ENCODE measurements at regions not wholly inside any gene's neighbourhood (a gene's known extent, or its start where the extent isn't known, plus 50 kb on each side); places are given as distances from the start of the nearest gene placed in this dataset.

- H3K9me3 Mint-ChIP-seq (ENCODE audit: unreplicated experiment), result peaks cover 20% of the 10 kb centered on the region
- no peaks in the 10 kb centered on the region for H3K27me3 Mint-ChIP-seq (ENCODE audit: insufficient read depth, unreplicated experiment)
- peak overlapping the region; percentile 86 for H3K27ac Mint-ChIP-seq (ENCODE audit: low read depth, unreplicated experiment)
- H3K36me3 Mint-ChIP-seq (ENCODE audit: insufficient read depth, unreplicated experiment), result no peaks in the 10 kb centered on the region
- ChIA-PET POLR2A (interaction anchor here (0.6 to 3.1 kb wide), 5 partner anchors 30 to 361 kb away, joined by 3 to 13 read pairs (median 10); no protein-coding TSS in a partner anchor), CTCF (interaction anchor here (0.6 to 2.4 kb wide), 2 partner anchors 30 to 52 kb away, joined by 3 to 6 read pairs; no protein-coding TSS in a partner anchor)
- peak overlapping the region; percentile 43 for H3K4me3 Mint-ChIP-seq (ENCODE audit: unreplicated experiment)
- peak; percentile 100 for DNase-seq (ENCODE audit: unreplicated experiment)
- TF ChIP-seq CTCF (IDR thresholded peaks at IDR 0.05; ENCODE audit: unreplicated experiment), result no peak
- BruUV-seq (replicated peaks), result no TSS peak
- intact Hi-C loops (cut with micrococcal nuclease), result loop anchor here (1.0 to 10.0 kb wide), 7 partner anchors 30 to 420 kb away; no protein-coding TSS in a partner anchor
- H3K4me1 Mint-ChIP-seq (ENCODE audit: insufficient read depth, unreplicated experiment), result peaks cover 34% of the 10 kb centered on the region
These were observed 377.0 kb downstream of the ETS1 start for GRCh38 chr11:128210148-128210940.

DNA sequence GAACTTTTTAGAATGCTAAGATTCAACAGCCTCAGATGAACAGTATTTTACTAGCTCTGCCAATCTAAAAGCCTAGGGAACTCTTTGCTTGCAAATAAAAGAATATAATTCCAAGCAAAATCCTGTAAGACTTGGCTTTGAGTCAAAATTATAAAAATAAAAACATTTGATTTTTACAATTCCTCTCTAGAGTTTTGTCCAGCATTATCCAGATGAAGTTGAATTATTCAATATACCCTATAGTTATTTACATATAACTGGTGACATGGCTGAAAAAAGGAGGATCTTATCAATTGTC lies 378.3 kb downstream of the ETS1 start:
- Mint-ChIP-seq H3K9me3 (ENCODE audit: unreplicated experiment) (peaks cover 20% of the 10 kb centered on the region), H3K4me1 (ENCODE audit: insufficient read depth, unreplicated experiment) (peaks cover 34% of the 10 kb centered on the region), H3K27ac (ENCODE audit: low read depth, unreplicated experiment) (peak overlapping the region; percentile 90), H3K36me3 (ENCODE audit: insufficient read depth, unreplicated experiment) (no peaks in the 10 kb centered on the region), H3K4me3 (ENCODE audit: unreplicated experiment) (peak overlapping the region; percentile 31), H3K27me3 (ENCODE audit: insufficient read depth, unreplicated experiment) (no peaks in the 10 kb centered on the region)
- intact Hi-C loops (cut with micrococcal nuclease), result loop anchor here (5.0 kb wide), 1 partner anchor 182 kb away; no protein-coding TSS in a partner anchor
- CTCF ChIA-PET, result interaction anchor here (0.6 to 2.4 kb wide), 4 partner anchors 51 to 709 kb away, joined by 3 to 6 read pairs (median 3); no protein-coding TSS in a partner anchor
- BruUV-seq (replicated peaks), result no TSS peak
- no peak for DNase-seq (ENCODE audit: unreplicated experiment)
- POLR2A ChIA-PET, result interaction anchor here (0.6 to 3.1 kb wide), 10 partner anchors 29 to 316 kb away, joined by 3 to 13 read pairs (median 5); no protein-coding TSS in a partner anchor
- no peak for TF ChIP-seq CTCF (IDR thresholded peaks at IDR 0.05; ENCODE audit: unreplicated experiment)

DNA sequence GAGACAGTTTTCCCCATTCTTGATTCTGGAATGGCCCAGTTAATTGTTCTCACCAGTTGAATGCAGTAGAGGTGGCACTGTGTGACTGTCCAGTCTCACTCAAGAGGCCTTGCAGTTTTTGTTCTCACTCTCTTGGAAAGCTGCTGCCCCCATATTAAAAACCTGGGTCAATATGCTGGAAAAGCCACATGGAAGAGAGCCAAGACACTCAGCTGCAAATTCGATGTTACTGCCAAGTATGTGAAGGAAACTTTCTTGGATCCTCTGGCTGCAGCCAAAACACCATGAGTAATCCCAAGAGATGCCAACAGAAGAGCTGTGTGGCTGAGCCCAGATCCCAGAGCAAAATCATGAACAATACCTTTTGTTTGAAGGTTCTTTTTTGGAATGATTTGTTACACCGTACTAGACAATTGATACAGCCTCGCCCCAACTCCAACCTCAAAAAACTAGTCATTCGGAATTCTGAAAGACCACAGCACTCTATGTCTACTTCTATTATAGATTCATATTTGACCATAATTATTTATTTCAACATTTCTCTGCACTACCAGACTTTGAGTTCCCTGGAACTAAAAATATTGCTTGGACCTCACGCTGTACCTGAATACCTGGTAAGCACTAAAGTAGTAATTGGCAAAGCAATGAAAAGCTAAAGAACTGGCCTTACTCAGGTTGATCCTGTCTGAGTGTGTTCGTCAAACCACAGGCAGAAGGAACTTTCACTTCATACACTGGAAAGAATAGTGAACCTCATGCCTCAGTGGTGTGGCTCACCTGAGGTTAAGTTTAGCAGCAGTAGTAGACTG lies 378.8 kb downstream of the ETS1 start:
- Mint-ChIP-seq H3K4me3 (ENCODE audit: unreplicated experiment) (peak overlapping the region; percentile 31), H3K36me3 (ENCODE audit: insufficient read depth, unreplicated experiment) (no peaks in the 10 kb centered on the region), H3K27me3 (ENCODE audit: insufficient read depth, unreplicated experiment) (no peaks in the 10 kb centered on the region), H3K9me3 (ENCODE audit: unreplicated experiment) (peaks cover 15% of the 10 kb centered on the region), H3K4me1 (ENCODE audit: insufficient read depth, unreplicated experiment) (peaks cover 34% of the 10 kb centered on the region), H3K27ac (ENCODE audit: low read depth, unreplicated experiment) (peak overlapping the region; percentile 90)
- peak; percentile 96 for DNase-seq (ENCODE audit: unreplicated experiment)
- POLR2A ChIA-PET, result interaction anchor here (0.6 to 3.1 kb wide), 17 partner anchors 9 to 571 kb away, joined by 3 to 13 read pairs (median 4); no protein-coding TSS in a partner anchor
- BruUV-seq (replicated peaks), result TSS peak; percentile 84
- TF ChIP-seq CTCF (IDR thresholded peaks at IDR 0.05; ENCODE audit: unreplicated experiment), result no peak
- CTCF ChIA-PET, result interaction anchor here (0.6 to 3.5 kb wide), 5 partner anchors 36 to 710 kb away, joined by 3 to 11 read pairs (median 3); no protein-coding TSS in a partner anchor
- intact Hi-C loops (cut with micrococcal nuclease), result loop anchor here (5.0 kb wide), 1 partner anchor 181 kb away; no protein-coding TSS in a partner anchor

Measured in MCF 10A (cell line).